ENCODE measurements at regions not wholly inside any gene's neighbourhood (a gene's known extent, or its start where the extent isn't known, plus 50 kb on each side); places are given as distances from the start of the nearest gene placed in this dataset.
"Not testable (repeated sequence)": the region's sequence is repeated elsewhere in the genome, so short reads cannot be mapped to it uniquely, and the experiment has no call there.

DNA sequence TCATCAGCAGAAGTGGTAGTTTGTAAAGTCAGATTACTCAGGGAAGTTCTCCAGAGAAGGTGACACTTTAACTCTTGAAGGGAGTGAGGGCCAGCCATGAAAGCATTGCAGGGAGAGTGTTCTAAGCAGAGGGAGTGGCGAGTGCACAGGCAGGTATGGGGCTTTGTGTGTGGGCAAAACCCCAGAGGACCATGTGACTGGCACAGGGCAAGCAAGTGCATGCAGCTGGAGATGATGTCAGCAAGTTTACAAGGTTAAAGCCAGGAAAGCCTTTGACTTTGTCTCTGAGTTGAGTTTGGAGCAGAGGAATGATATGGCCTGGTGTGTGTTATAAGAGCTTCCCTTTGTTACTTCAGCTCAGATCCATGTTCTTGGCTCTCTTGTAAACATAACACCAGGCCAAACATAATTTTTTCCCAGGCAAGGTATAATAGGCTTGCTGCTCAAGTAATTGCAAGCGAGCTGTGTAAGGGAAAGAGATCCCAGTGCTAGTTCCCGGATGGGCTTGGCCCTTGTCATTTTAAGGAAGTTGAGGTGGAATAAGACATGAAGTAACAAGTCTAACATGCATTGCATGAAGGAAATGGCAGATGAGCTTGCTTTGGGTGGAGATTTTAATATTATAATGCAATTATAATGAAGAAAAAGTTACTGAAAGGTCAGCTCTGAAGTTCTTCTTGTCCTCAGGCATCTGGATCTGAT, 341.1 kb upstream of the LRRC3B start (continued):
- no peak for TF ChIP-seq POGK (CRISPR knock-in tag; conservative IDR thresholded peaks at IDR 0.05)

GRCh38 chr3:26284503-26284902, 338.1 kb upstream of the LRRC3B start:
- in situ Hi-C loops (cut with HindIII; ENCODE audit: extremely low pct_ligation_motif_present, low pct_unique_long_range_greater_than_20kb); H3K27ac ChIP-seq (ENCODE audit: extremely low read length, insufficient read depth, low read length); H3K4me3 ChIP-seq (replicated peaks in 1 of 3; ENCODE audit: insufficient read depth in 1 of 3, low read depth in 2 of 3, low read length in 3 of 3); H2AFZ ChIP-seq (ENCODE audit: low read length); POLR2A ChIA-PET; H3K36me3 ChIP-seq (replicated peaks in 1 of 2; ENCODE audit: control insufficient read depth in 1 of 2, insufficient read depth in 2 of 2, low read length in 2 of 2); H3K79me2 ChIP-seq (ENCODE audit: insufficient read depth, low read length); H3K27me3 ChIP-seq (ENCODE audit: control insufficient read depth in 1 of 2, insufficient read depth in 2 of 2, low read length in 2 of 2); H3K4me1 ChIP-seq (ENCODE audit: insufficient read depth, low read length); H3K9ac ChIP-seq (ENCODE audit: insufficient read depth, low read depth, low read length); H3K4me2 ChIP-seq (ENCODE audit: low read depth, low read length); FAIRE-seq; CTCF ChIA-PET (ENCODE audit: low intra/inter-chr PET ratio, low total read pairs); DNase-seq (ENCODE audit: low spot score); ATAC-seq; H4K20me1 ChIP-seq (ENCODE audit: insufficient read depth, low read length); BruUV-seq (replicated peaks); intact Hi-C loops (cut with micrococcal nuclease; ENCODE audit: unreplicated experiment): not testable (repeated sequence)
- peaks cover 97% of the 10 kb centered on the region for H3K9me3 ChIP-seq (ENCODE audit: low read length)
- 13% methylated on average over 4 of the region's 4 CpGs for WGBS (ENCODE audit: low lambda C conversion rate)

- no peaks in the 10 kb centered on the region for H3K36me3 ChIP-seq (replicated peaks in 1 of 2; ENCODE audit: control insufficient read depth in 1 of 2, insufficient read depth in 2 of 2, low read length in 2 of 2)
- ChIA-PET CTCF (ENCODE audit: low intra/inter-chr PET ratio, low total read pairs) (no interaction called here), POLR2A (no interaction called here)
- no peaks in the 10 kb centered on the region for H3K27me3 ChIP-seq (ENCODE audit: control insufficient read depth in 1 of 2, insufficient read depth in 2 of 2, low read length in 2 of 2)
- DNase-seq (ENCODE audit: low spot score), result no peak
- ATAC-seq, result no peak
- H3K9me3 ChIP-seq (ENCODE audit: low read length), result peaks cover 68% of the 10 kb centered on the region
- in situ Hi-C loops (cut with HindIII; ENCODE audit: extremely low pct_ligation_motif_present, low pct_unique_long_range_greater_than_20kb), result no loop called here
- H3K4me2 ChIP-seq (ENCODE audit: low read depth, low read length), result no peak overlapping the region
- H3K4me3 ChIP-seq (replicated peaks in 1 of 3; ENCODE audit: insufficient read depth in 1 of 3, low read depth in 2 of 3, low read length in 3 of 3), result no peak overlapping the region
- H3K4me1 ChIP-seq (ENCODE audit: insufficient read depth, low read length), result no peaks in the 10 kb centered on the region
- no peak overlapping the region for H3K27ac ChIP-seq (ENCODE audit: extremely low read length, insufficient read depth, low read length)
- H3K79me2 ChIP-seq (ENCODE audit: insufficient read depth, low read length), result no peaks in the 10 kb centered on the region
- no peaks in the 10 kb centered on the region for H4K20me1 ChIP-seq (ENCODE audit: insufficient read depth, low read length)
- no TSS peak for BruUV-seq (replicated peaks)
- H2AFZ ChIP-seq (ENCODE audit: low read length), result no peak overlapping the region
- no peak for FAIRE-seq
- WGBS (ENCODE audit: low lambda C conversion rate), result 6% methylated on average over 1 of the region's 1 CpG
- intact Hi-C loops (cut with micrococcal nuclease; ENCODE audit: unreplicated experiment), result no loop called here
- no peak overlapping the region for H3K9ac ChIP-seq (ENCODE audit: insufficient read depth, low read depth, low read length)
- no peak for TF ChIP-seq SOX5 (CRISPR knock-in tag; IDR thresholded peaks at IDR 0.05; ENCODE audit: borderline replicate concordance)
- no peak for TF ChIP-seq HDAC6 (IDR thresholded peaks at IDR 0.05; ENCODE audit: low read depth, low read length)
- TF ChIP-seq ZNF766 (CRISPR knock-in tag; IDR thresholded peaks at IDR 0.05; ENCODE audit: borderline replicate concordance), result no peak
- TF ChIP-seq, protein P1, sequence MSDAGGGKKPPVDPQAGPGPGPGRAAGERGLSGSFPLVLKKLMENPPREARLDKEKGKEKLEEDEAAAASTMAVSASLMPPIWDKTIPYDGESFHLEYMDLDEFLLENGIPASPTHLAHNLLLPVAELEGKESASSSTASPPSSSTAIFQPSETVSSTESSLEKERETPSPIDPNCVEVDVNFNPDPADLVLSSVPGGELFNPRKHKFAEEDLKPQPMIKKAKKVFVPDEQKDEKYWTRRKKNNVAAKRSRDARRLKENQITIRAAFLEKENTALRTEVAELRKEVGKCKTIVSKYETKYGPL (CRISPR knock-in tag; IDR thresholded peaks at IDR 0.05), result no peak
- TF ChIP-seq ZKSCAN5 (CRISPR knock-in tag; IDR thresholded peaks at IDR 0.05), result no peak
- no peak for TF ChIP-seq MAFG (CRISPR knock-in tag; IDR thresholded peaks at IDR 0.05)
- no peak for TF ChIP-seq RNF2 (conservative IDR thresholded peaks at IDR 0.05; ENCODE audit: low read depth)
- no peak for TF ChIP-seq PHB2 (IDR thresholded peaks at IDR 0.05; ENCODE audit: partially characterized antibody)
- no peak for TF ChIP-seq SAFB2 (CRISPR knock-in tag; IDR thresholded peaks at IDR 0.05; ENCODE audit: borderline replicate concordance, low read depth)
- no peak for TF ChIP-seq RNF219 (CRISPR knock-in tag; IDR thresholded peaks at IDR 0.05)
- no peak for TF ChIP-seq HNF4A (CRISPR knock-in tag; IDR thresholded peaks at IDR 0.05)
- no peak for TF ChIP-seq ZSCAN31 (CRISPR knock-in tag; IDR thresholded peaks at IDR 0.05; ENCODE audit: low read depth)
Observed at GRCh38 chr3:26291840-26292239, 330.7 kb upstream of the LRRC3B start.

All from HepG2 (cell line).